ENCODE measurements at regions not wholly inside any gene's neighbourhood (a gene's known extent, or its start where the extent isn't known, plus 50 kb on each side); places are given as distances from the start of the nearest gene placed in this dataset.

- no peak for TF ChIP-seq REST (IDR thresholded peaks at IDR 0.05; ENCODE audit: borderline replicate concordance)
- no peak for TF ChIP-seq SMC3 (conservative IDR thresholded peaks at IDR 0.05; ENCODE audit: poor library complexity)
- no peak for TF ChIP-seq TAF1 (IDR thresholded peaks at IDR 0.05; ENCODE audit: low read depth)
- TF ChIP-seq CTCF (IDR thresholded peaks at IDR 0.05; ENCODE audit: poor library complexity, severe bottlenecking): no peak
- TF ChIP-seq MXI1 (conservative IDR thresholded peaks at IDR 0.05; ENCODE audit: poor library complexity, severe bottlenecking): no peak
- H3K4me2 ChIP-seq (ENCODE audit: low read length): no peak overlapping the region
- no peaks in the 10 kb centered on the region for H3K79me2 ChIP-seq (replicated peaks; ENCODE audit: insufficient read depth, low read length)
- no peak overlapping the region for H3K4me3 ChIP-seq (ENCODE audit: low read length)
- no peak overlapping the region for H3K9ac ChIP-seq (ENCODE audit: low read length)
- H3K9me3 ChIP-seq (ENCODE audit: low read length): no peaks in the 10 kb centered on the region
- no peaks in the 10 kb centered on the region for H4K20me1 ChIP-seq (ENCODE audit: insufficient read depth)
- H3F3A ChIP-seq (ENCODE audit: insufficient read depth, low read length, poor library complexity, severe bottlenecking): no peaks in the 10 kb centered on the region
- no peaks in the 10 kb centered on the region for H3K36me3 ChIP-seq (ENCODE audit: insufficient read depth, low read length)
- H3K27ac ChIP-seq (ENCODE audit: low read length): no peak overlapping the region
- no peaks in the 10 kb centered on the region for H3K27me3 ChIP-seq (ENCODE audit: insufficient read depth, low read depth, low read length)
- no peak overlapping the region for H2AFZ ChIP-seq (ENCODE audit: low read depth, low read length)
- no peaks in the 10 kb centered on the region for H3K9me2 ChIP-seq (ENCODE audit: insufficient read depth, low read length)
Measured at GRCh38 chr10:47058961-47059391, 147.7 kb downstream of the PTPN20 start.

DNA sequence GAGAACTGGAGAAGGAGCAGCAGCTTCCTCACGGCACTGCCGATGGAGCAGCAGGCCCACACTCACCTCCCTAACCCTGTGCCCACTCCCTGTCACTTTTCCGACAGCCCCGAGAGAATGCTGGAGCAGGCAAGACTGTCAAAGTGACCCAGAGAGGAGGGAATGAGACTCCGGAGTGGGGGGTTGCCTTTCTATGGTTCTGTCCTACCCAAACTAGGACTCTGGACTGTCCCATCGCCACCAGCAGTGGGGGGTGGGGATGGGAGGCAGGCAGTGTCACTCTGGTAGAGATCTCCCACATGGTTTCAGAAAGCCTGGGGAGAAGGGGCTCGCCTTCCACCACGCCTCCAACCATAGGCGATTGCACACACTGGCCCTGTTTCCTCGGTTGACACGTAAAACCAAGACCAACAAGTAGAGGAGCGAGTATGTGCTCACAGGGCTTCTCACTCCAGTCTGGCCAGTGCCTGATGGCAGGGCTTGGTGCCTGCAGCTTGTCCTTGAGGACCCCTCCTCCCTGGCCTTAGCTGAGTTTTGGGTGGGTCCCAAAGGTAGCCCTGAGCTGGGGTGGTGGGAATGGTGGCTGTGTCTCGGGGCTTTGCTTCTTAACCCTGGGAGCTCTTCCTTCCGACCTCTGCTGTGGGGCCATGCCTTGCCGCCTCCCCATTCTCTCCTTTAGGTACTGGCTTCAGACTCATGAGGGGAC lies 148.5 kb downstream of the PTPN20 start:
- TF ChIP-seq SMC3 (conservative IDR thresholded peaks at IDR 0.05; ENCODE audit: poor library complexity): no peak
- TF ChIP-seq REST (IDR thresholded peaks at IDR 0.05; ENCODE audit: borderline replicate concordance): no peak
- no peak for TF ChIP-seq EZH2 (IDR thresholded peaks at IDR 0.05; ENCODE audit: borderline replicate concordance, insufficient read depth, low read length, poor library complexity, severe bottlenecking)
- TF ChIP-seq CTCF (IDR thresholded peaks at IDR 0.05; ENCODE audit: poor library complexity, severe bottlenecking): no peak
- TF ChIP-seq TAF1 (IDR thresholded peaks at IDR 0.05; ENCODE audit: low read depth): no peak
- TF ChIP-seq RAD21 (conservative IDR thresholded peaks at IDR 0.05): no peak
- no peak for TF ChIP-seq EP300 (conservative IDR thresholded peaks at IDR 0.05; ENCODE audit: poor library complexity, severe bottlenecking)
- TF ChIP-seq MXI1 (conservative IDR thresholded peaks at IDR 0.05; ENCODE audit: poor library complexity, severe bottlenecking): no peak
- no peak for TF ChIP-seq POLR2AphosphoS5 (IDR thresholded peaks at IDR 0.05)
- Histone ChIP-seq H3K36me3 (ENCODE audit: insufficient read depth, low read length) (no peaks in the 10 kb centered on the region), H3K9ac (ENCODE audit: low read length) (no peak overlapping the region)

More for the DNA sequence above, 148.5 kb downstream of the PTPN20 start:
- Histone ChIP-seq H4K20me1 (ENCODE audit: insufficient read depth) (no peaks in the 10 kb centered on the region), H3K9me2 (ENCODE audit: insufficient read depth, low read length) (no peaks in the 10 kb centered on the region), H2AFZ (ENCODE audit: low read depth, low read length) (no peak overlapping the region), H3K4me3 (ENCODE audit: low read length) (no peak overlapping the region), H3K9me3 (ENCODE audit: low read length) (no peaks in the 10 kb centered on the region), H3K27ac (ENCODE audit: low read length) (no peak overlapping the region), H3K4me2 (ENCODE audit: low read length) (no peak overlapping the region), H3K27me3 (ENCODE audit: insufficient read depth, low read depth, low read length) (no peaks in the 10 kb centered on the region), H3F3A (ENCODE audit: insufficient read depth, low read length, poor library complexity, severe bottlenecking) (no peaks in the 10 kb centered on the region), H3K79me2 (replicated peaks; ENCODE audit: insufficient read depth, low read length) (no peaks in the 10 kb centered on the region)

Measured in neural cell (in vitro differentiated cells).